ENCODE measurements at regions not wholly inside any gene's neighbourhood (a gene's known extent, or its start where the extent isn't known, plus 50 kb on each side); places are given as distances from the start of the nearest gene placed in this dataset.

- no peaks in the 10 kb centered on the region for H3K4me1 ChIP-seq (ENCODE audit: control insufficient read depth, low read length)
- no peak for TF ChIP-seq EZH2phosphoT487 (IDR thresholded peaks at IDR 0.05; ENCODE audit: borderline replicate concordance, low read length)
- TF ChIP-seq CTCF (IDR thresholded peaks at IDR 0.05; ENCODE audit: low read depth, low read length, poor library complexity, severe bottlenecking), result no peak
- no peaks in the 10 kb centered on the region for H3K36me3 ChIP-seq (ENCODE audit: control insufficient read depth, low read length)
- no peak overlapping the region for H3K4me2 ChIP-seq (ENCODE audit: low read length)
- no peaks in the 10 kb centered on the region for H3K9me2 ChIP-seq (replicated peaks; ENCODE audit: control insufficient read depth, low read length)
- H3K9me3 ChIP-seq (ENCODE audit: control insufficient read depth, insufficient read depth, low read length), result peaks cover 17% of the 10 kb centered on the region; the same call in 1 of the 2 replicates
- H3K27ac ChIP-seq (ENCODE audit: low read depth, low read length), result no peak overlapping the region
- H3K79me2 ChIP-seq (ENCODE audit: control insufficient read depth, low read length), result no peaks in the 10 kb centered on the region
- no peak overlapping the region for H3K4me3 ChIP-seq (ENCODE audit: low read length)
- H4K20me1 ChIP-seq (ENCODE audit: control insufficient read depth, insufficient read depth, low read depth, low read length), result no peaks in the 10 kb centered on the region
- no peaks in the 10 kb centered on the region for H3K27me3 ChIP-seq (ENCODE audit: control insufficient read depth, low read length)
- H3F3A ChIP-seq (ENCODE audit: control insufficient read depth, insufficient read depth), result no peaks in the 10 kb centered on the region
Measured at GRCh38 chr1:2918441-2918840, 102.8 kb upstream of the ACTRT2 start.

- H3K4me2 ChIP-seq (ENCODE audit: low read length), result no peak overlapping the region
- H3K4me3 ChIP-seq (ENCODE audit: low read length), result no peak overlapping the region
- H3K9me2 ChIP-seq (replicated peaks; ENCODE audit: control insufficient read depth, low read length), result no peaks in the 10 kb centered on the region
- no peaks in the 10 kb centered on the region for H3K36me3 ChIP-seq (ENCODE audit: control insufficient read depth, low read length)
- H3K27ac ChIP-seq (ENCODE audit: low read depth, low read length), result no peak overlapping the region
- no peaks in the 10 kb centered on the region for H3K4me1 ChIP-seq (ENCODE audit: control insufficient read depth, low read length)
- H3K79me2 ChIP-seq (ENCODE audit: control insufficient read depth, low read length), result no peaks in the 10 kb centered on the region
- no peaks in the 10 kb centered on the region for H4K20me1 ChIP-seq (ENCODE audit: control insufficient read depth, insufficient read depth, low read depth, low read length)
- H3K9me3 ChIP-seq (ENCODE audit: control insufficient read depth, insufficient read depth, low read length), result peaks cover 14% of the 10 kb centered on the region; the same call in 1 of the 2 replicates
- no peaks in the 10 kb centered on the region for H3F3A ChIP-seq (ENCODE audit: control insufficient read depth, insufficient read depth)
- TF ChIP-seq EZH2phosphoT487 (IDR thresholded peaks at IDR 0.05; ENCODE audit: borderline replicate concordance, low read length) (no peak), CTCF (IDR thresholded peaks at IDR 0.05; ENCODE audit: low read depth, low read length, poor library complexity, severe bottlenecking) (no peak)
- no peaks in the 10 kb centered on the region for H3K27me3 ChIP-seq (ENCODE audit: control insufficient read depth, low read length)
Measured at GRCh38 chr1:2919841-2920240, 101.4 kb upstream of the ACTRT2 start.

GRCh38 chr1:2920421-2921015, 100.7 kb upstream of the ACTRT2 start:
- Histone ChIP-seq H3K27me3 (ENCODE audit: control insufficient read depth, low read length) (no peaks in the 10 kb centered on the region), H3K4me2 (ENCODE audit: low read length) (no peak overlapping the region)
- TF ChIP-seq CTCF (IDR thresholded peaks at IDR 0.05; ENCODE audit: low read depth, low read length, poor library complexity, severe bottlenecking) (no peak), EZH2phosphoT487 (IDR thresholded peaks at IDR 0.05; ENCODE audit: borderline replicate concordance, low read length) (no peak)

More at GRCh38 chr1:2920421-2921015, 100.7 kb upstream of the ACTRT2 start:
- Histone ChIP-seq H3K4me1 (ENCODE audit: control insufficient read depth, low read length) (no peaks in the 10 kb centered on the region), H3K9me2 (replicated peaks; ENCODE audit: control insufficient read depth, low read length) (no peaks in the 10 kb centered on the region), H3K4me3 (ENCODE audit: low read length) (no peak overlapping the region), H4K20me1 (ENCODE audit: control insufficient read depth, insufficient read depth, low read depth, low read length) (no peaks in the 10 kb centered on the region), H3K36me3 (ENCODE audit: control insufficient read depth, low read length) (no peaks in the 10 kb centered on the region), H3K9me3 (ENCODE audit: control insufficient read depth, insufficient read depth, low read length) (peaks cover 11% of the 10 kb centered on the region; the same call in 1 of the 2 replicates), H3F3A (ENCODE audit: control insufficient read depth, insufficient read depth) (no peaks in the 10 kb centered on the region), H3K79me2 (ENCODE audit: control insufficient read depth, low read length) (no peaks in the 10 kb centered on the region), H3K27ac (ENCODE audit: low read depth, low read length) (no peak overlapping the region)

Measured in DOHH2 (cell line).